NCI-H2227 (cell line): ENCODE measurements at regions not wholly inside any gene's neighbourhood (a gene's known extent, or its start where the extent isn't known, plus 50 kb on each side); places are given as distances from the start of the nearest gene placed in this dataset.

ENCODE experiments used
- DNase-seq: peaks from one replicate; lab custom pipeline; 2025; ENCODE audit not compliant: unreplicated experiment; lab: John Stamatoyannopoulos, UW

DNA sequence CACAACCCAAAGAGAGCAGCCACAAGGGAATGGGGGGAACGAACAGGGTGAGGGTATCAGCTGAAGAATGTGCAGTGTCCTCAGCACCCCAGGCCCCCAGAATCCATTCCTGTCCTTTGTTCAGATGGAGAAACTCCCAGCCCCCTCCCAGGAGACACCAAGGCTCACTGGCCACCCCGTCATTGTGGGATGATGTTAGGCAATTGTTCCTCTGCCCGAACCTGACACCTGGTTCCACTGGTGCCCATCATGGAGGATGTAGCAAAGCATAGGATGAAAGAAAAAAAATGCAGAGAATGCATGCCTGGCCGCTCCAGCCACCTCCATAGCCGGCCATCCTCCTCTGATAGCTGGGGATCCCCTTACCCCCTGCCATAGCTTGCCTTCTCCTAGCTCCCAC lies 197.3 kb upstream of the TWIST2 start:
- DNase-seq = no peak

DNA sequence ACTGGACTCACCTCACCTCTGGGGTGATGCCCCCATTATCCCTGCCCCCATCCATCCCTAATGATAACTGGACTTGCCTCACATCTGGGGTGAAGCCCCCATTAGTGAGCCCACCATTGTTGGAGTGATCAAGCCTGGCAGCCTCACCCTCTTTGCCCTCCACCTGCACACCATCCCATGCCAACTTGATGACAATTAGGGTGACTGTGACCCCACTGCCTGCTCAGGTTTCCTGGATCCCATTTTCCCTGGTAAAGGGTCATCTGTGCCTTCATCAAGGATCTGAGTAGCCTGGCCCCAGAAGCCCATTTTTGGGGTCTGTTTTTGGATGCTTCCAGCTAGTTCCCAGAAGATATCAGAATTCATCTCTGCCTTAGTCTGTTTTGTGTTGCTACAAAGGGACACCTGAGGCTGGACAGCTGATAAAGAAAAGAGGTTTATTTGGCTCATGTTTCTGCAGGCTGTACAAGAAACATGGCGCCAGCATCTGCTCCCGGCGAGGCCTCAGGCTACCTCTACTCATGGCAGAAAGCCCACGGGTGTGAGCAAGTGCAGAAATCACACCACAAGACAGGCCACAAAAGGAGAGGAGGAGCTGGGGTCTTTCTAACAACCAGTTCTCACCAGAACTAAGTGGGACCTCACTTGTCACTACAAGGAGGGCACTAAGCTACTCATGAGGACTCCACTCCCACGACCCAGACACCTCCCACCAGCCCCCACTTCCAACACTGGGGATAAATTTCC lies 196.4 kb upstream of the TWIST2 start:
- DNase-seq = no peak

DNA sequence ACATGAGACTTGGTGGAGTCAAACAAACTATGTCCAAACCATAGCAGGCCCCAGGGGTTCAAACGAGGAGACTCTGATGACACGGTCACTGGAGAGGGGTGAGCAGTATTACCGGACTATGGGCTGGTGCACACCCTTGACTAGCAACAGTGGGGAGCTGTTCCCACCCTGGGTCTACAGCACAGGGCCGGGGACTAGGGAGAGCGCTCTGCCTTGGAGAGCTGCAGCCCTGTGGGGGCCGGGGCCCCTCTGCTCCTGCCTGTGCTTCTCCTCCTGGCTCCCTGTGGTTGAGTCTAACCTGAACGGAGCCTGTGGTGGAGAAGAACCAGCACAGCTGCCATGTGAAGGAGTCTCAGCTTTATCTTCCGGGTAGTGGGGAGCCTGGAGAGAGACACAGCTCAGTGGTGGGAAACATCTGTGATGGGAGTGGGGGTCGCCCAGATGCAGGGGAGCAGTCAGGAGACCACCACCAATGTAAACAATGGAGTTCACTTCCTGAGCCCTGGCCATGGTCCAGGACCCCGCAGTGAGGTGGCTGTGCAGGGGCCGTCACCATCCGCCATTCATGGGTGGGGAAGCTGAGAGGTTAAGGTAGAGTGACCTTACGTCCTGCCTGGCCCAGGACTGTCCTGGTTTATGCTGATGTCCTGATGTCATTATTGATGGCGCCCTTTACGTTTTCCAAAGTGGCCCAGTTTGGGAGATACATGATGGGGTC lies 195.7 kb upstream of the TWIST2 start:
- no peak for DNase-seq

DNA sequence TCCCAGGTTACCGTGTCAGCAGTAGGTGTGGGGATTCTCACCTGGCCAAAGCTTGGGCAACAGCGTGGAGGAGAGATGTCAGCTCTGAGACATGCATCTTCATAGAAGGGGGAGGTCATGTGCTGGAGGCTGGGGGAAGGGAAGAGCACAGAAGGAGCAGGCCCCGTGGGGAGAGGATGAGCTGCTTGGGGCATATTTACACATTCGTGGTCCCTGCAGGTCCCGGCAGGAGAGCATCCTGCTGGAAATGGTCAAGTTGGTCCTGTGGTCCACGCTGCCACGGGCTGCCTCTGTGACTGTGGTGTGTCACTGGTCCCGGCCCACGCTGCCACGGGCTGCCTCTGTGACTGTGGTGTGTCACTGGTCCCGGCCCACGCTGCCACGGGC lies 195.1 kb upstream of the TWIST2 start:
- no peak for DNase-seq

DNA sequence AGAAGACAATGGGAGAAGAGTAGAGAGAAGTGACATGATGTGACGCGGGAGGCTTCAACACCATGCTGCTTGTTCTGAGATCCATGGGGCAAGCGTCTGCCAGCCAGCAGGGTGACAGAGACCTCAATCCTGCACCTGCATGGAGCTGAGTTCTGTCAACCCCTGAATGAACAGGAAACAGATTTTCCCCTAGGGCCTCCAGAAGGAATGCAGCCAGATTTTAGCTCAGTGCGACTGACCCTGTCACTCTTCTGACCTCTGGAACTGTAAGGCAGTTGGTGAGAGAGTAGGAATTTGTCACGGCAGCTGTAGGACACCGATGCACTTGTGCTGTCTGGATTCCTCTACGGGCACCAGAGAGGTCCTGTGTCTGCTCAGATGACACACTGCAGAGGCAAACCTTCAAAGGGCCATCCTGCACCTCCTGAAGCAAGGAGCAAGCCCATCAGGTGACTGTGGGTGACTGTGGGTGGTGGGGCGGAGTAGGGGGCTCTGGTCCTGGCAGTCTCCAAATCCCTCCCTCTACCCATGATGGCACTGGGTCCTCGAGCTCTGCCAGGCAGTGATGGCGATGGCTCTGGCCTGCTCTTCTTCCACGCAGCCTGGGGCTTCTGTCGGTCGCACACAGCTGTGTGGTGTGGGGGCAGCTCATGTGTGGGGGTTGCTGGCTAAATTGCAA lies 194.3 kb upstream of the TWIST2 start:
- DNase-seq = no peak

DNA sequence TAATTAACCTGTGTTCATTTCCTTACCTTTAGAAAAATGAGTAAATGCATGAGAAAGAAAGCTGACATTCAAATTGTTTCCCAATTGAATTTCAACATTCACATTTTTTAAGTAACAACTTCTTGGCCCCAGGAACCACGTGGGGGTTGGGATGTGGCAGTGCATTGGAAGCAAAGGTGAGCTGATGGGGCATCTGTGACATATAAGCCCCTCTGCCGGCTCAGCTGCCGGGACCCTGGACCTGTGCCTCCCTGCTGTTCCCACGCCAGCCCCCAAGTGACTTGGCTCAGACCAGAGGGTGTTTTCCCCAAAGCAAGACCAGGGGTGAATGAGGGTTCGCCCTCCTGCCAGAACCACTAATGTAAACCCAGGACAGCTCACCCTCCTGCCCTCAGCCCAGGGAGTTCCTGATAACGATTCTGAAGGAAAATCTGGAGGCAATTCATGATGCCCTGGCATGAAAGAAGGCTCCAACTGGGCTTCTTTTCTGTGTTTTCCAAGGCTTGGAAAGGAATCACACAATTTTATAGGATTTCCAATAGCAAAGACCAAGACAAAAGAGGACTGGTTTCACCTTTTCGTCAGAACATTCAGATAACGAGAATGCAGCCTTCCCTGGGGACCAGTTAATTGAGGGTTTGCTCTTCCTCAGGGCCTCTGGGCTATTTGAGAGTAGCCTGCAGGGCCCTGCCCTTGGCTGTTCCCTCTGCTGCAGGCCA lies 193.2 kb upstream of the TWIST2 start:
- no peak for DNase-seq

DNA sequence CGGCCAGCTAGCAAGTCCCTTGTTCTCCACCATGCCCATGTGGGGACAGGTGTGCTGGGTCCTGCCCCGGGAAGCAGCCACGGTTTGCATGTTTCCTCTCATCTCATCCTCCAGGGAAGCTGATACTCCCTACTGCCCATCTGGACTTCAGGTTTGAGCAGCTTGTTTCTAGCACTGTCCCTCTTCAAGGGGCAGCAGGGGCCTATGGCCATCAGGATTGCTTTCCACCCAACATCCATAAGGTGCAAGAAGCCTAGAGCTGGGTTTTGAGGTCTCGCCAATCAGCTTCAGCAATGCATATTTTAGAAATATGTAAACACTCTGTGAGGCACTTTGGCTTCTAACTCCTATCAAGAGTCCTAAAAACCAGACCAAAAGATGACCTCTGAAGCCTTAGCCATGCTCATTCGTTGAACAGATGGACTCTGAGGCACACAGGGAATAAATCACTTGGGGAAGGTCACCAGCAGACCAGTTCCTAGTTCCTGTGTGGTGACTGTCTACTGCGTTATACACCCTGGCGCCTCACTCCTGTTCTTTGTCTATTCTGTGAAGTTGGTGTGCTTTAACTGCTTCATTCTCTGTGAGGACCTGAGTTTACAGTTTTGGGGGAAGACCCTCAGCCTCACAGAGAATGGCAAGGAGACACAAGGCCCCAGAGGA lies 192.6 kb upstream of the TWIST2 start:
- no peak for DNase-seq

DNA sequence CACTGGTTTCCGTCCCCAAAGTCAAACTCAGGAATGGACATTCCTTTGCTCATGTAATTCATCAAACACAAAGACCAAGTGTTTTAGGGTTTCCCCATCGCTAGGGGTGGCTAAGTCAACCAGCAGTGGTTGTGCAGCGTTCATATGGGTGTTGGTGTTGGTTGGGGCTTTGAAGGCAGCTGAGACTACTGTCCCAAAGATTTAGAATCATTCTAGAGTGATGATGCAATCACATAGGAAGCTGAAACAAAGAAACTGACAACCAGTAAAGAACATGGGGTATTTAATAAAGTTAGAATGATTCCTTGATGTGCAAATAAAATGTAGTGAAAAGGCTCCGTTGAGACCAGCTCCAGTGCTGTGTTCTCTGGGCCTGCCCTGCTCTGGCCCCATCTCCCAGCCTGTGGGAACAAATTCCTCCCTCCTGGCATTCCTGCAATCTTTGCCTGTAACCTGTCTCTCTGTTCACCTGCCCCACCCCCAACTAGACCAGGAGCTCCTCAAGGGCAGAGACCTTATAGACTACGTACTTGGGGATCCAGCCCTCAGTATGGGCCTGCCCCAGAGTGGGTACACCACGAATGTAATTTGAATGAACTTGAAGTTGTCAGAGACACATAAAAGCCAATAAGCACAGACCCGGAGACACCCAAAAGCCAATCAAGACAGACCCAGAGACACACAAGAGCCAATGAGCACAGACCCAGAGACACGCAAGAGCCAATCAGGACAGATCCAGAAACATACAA lies 191.7 kb upstream of the TWIST2 start:
- no peak for DNase-seq

DNA sequence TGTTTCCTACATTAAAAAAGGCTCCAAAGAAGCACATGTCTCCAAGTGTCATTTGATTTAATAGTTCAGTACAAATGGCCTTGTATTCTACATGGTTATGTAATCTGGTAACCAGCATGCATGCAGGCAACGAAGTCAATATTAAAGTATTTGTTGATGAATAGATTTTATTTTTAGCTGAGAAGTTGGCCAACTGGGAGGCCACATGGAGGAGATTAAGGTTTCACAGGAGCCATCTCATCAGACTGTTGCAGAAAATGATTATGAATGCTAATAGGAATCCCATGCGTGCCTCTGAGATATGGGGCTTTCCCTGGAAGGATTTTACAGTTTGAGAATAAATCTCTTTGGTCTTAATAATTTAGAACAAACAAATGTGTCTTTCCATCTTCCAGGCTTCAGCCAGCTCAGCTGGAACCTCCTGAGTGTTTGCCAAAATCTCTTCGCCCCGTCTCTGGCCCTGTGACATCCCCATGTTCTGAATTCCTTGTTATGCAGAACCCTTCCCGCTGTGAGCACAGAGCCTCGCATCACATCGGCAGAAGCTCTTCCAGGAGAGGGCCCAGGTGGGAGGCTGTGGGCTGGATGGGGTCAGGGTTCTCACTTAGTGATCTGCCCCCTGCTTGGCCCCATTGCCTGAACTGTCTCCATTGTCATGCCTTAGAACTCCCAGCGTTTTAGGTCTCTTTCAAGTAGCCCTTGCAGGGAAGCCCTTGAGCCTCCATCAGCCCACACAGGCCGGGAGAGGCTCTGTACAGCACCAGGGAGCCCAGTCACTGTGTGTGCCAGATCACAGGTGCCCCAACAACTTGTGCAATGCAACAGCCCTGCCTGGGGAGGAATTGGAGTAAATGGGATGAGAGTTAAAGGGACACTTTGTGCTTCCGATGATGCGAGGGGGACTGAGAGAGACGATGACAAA lies 190.5 kb upstream of the TWIST2 start:
- DNase-seq = no peak

DNA sequence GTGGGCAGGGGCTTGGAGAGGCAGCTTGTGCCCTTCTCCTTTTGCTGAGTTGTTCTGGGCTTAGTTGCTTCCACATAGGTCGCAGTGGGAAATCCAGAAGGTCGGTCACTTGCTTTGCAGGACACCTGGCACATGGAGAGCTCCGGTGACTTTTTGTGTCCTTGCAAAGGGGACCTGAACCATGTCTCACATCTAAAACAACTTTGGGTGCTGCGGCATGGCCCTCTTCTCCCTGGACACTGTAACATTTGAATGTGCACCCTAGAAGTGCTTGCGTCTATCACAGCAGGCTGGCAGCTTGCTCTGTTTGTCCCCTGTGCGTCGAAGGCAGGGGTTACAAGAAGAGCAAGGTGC lies 189.9 kb upstream of the TWIST2 start:
- no peak for DNase-seq

DNA sequence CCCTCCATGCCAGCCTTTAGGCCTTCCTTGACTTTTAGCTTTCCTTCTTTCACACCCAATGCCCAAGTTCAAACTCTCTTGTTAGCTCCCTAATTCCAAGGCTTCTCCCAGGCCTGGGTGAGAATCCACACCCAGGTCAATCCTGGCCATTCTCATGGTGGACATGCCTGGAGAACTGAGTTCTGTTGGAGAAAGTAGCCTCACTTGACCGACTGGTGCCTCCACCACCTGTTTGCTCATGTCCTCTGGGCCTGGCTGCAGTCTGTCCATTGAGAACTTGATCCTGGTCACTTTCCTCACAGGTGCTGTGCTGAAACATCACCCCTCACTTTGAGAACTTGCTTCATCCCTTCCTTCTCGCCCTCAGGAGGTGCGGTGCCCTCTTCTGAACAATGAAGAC lies 189.1 kb upstream of the TWIST2 start:
- DNase-seq = no peak

DNA sequence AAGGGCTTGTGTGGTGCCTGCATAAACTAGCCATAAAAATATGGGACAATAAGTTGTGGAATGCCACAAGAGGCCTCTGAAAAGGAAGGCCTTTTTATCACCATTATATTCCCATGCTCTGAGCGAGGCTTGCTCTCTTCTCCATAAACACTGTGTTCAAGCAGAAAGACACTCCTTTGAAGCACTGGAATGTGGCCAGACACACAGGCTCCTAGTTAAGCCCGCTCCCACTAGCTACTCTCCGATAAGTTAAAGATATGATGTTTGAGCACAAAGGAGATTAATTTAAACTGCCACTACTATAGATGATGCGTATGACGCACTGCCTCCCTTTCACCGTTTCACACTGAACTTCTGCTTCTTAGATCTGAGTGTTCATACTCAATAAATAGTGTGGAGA lies 188.7 kb upstream of the TWIST2 start:
- DNase-seq = no peak

DNA sequence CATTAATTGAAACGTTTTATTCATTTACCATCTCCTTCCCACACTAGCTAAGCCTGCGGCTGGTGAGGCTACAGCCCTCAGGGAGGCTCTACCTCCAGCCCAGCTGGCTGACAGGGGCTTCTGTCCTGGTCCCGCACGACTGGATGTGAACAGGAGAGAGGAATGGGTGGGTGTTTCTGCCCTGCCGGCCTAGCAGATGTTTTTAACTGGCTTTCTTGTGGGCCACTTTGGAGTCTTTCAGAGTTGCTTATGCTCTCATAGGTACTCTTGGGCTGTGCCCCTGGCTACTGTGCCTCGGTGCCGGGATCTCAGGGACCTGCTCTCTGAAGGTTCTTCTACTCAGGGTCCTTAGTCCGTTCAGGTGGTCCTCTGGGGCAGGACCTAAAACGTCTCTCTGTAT lies 184.3 kb upstream of the TWIST2 start:
- DNase-seq = no peak

DNA sequence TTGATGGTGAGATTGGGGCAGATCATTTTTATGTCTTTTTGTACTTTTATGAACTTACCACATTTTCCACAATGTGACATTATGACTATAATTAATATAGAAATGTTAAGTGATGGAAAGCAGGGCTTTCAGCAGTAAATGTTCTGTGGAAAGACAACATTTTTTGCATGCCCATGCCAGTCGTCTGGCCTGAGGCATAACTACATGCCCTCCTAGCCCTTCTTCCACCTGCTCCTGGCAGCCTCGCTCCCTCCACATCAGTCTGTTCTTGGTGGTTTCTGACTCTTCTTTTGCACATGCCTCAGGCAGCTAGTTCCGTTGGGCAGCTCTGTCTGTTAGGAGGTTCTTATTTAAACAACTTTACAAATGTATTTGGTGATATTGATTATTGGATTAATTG lies 182.0 kb upstream of the TWIST2 start:
- no peak for DNase-seq

DNA sequence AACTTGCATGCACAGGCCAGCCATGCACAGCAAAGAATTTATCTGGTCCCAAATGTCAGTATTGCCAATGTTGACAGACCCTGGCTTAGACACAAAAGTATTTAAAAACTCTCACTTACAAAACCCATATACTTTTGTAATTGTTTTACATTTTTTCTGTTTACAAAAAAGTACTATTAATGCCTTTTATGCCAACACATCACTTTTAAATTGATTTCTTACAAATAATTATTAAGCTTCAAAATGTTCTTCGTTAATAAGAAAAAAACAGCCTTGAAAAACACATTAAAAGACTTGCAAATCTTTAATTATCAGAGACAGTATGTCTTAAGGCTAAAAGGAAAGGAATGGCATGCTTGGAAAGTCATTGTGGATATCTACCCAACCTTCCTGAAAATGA lies 181.3 kb upstream of the TWIST2 start:
- DNase-seq = no peak

DNA sequence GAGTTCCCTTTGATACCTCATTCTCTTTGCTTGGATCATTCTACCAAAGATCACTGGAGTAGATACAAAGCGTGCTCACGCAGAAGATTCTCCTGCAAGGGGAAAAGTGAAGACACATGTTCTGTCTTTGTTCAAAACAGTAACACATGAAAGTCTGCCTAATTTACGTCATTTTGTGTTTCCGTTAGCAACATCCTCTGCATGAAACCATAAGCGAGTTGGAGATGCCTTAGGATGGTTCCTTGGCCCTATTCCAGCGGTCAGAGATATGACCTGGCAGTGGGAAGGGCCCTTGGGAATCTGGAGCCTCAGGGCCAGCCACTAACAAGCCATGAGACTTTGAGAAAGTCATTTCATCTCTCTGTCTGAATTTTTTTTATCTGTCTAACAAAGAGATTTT lies 180.9 kb upstream of the TWIST2 start:
- DNase-seq = no peak

DNA sequence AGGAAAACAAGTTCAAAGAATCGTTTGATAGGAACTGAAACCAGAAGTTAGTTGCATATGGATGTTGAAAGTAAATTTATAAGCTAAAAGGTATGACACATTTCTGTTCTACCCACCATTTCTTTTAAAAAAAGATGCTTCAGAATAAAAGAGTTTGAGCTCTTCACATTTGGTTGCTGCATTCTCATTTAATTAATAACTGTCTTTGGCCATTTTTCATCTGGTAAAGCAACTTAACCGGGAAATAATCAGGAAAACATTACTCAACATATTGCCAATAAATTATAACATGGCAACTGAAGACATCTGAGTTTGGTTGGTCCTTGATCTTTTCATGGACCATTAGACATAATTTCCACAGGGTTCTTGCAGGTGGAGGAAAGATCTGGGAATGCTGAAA lies 180.2 kb upstream of the TWIST2 start:
- DNase-seq = no peak

DNA sequence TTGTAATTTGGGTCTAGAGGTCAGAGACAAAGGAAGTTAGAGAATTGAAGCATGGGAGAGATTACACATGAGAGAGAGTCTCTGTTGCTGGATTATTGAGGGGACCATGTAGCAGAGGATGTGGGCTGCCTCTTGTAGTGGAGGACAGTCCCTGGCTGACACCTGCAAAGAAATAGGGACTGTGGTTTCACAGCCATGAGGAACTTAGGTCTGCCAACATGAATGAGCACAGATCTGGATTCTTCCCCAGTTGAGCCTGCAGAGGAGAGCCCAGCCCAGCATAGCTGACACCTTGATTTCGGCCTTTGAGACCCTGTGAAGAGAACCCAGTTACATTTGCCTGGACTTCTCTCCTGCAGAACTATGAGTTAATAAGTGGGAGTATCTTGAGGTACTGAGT lies 179.5 kb upstream of the TWIST2 start:
- no peak for DNase-seq

DNA sequence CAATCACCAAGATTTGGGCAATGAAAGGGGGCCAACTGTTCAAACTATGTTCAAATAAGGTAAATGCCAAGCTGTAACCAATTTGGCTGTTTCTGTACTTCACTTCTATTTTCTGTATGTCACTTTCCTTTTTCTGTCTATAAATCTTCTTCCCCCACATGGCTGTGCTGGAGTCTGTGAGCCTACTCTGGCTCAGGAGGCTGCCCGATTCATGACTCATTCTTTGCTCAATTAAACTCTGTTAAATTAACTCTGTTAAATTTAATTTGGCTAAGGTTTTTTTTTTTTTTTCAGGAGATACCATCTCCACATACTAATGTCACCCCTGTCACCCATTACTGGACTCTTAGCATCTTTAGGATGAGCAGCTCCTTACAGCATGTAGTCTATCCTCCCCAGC lies 178.8 kb upstream of the TWIST2 start:
- no peak for DNase-seq
